Erythroblast (primary cell): ENCODE measurements at regions not wholly inside any gene's neighbourhood (a gene's known extent, or its start where the extent isn't known, plus 50 kb on each side); places are given as distances from the start of the nearest gene placed in this dataset.
A peak's percentile ranks its signal among the peaks of the same experiment; 100 is the strongest.
"Not testable (repeated sequence)": the region's sequence is repeated elsewhere in the genome, so short reads cannot be mapped to it uniquely, and the experiment has no call there.

Experiments
- DNase-seq, 2 experiments: peaks; one replicate each; lab custom pipeline; 2025; lab: John Stamatoyannopoulos, UW
- GATA1 ChIP-seq: IDR thresholded peaks from 2 replicates; pipeline ENCODE4 v1.6.1; 2011; ENCODE audit warnings: low read depth, mild to moderate bottlenecking, control low read depth, low read length, moderate library complexity
- POLR2A ChIP-seq: IDR thresholded peaks from 2 replicates; pipeline ENCODE4 v1.6.1; 2011; ENCODE audit warnings: mild to moderate bottlenecking, low read length

- TF ChIP-seq GATA1 (no peak), POLR2A (no peak)
- no peak for DNase-seq
Measured at GRCh38 chr5:174980952-174981351, 256.6 kb downstream of the MSX2 start.

GRCh38 chr5:174972291-174972690 lies 247.9 kb downstream of the MSX2 start:
- DNase-seq: no peak
- TF ChIP-seq POLR2A: no peak
- no peak for TF ChIP-seq GATA1

- no peak for DNase-seq
- no peak for TF ChIP-seq GATA1
- TF ChIP-seq POLR2A: no peak
Measured at GRCh38 chr5:174971210-174971609, 246.8 kb downstream of the MSX2 start.

- no peak for DNase-seq
- no peak for TF ChIP-seq POLR2A
- TF ChIP-seq GATA1: no peak
Measured at GRCh38 chr5:174970502-174970901, 246.1 kb downstream of the MSX2 start.

GRCh38 chr5:174953871-174954270 lies 229.5 kb downstream of the MSX2 start:
- TF ChIP-seq POLR2A (no peak), GATA1 (no peak)
- DNase-seq: no peak

GRCh38 chr5:174951151-174951780 lies 226.9 kb downstream of the MSX2 start:
- no peak for TF ChIP-seq POLR2A
- TF ChIP-seq GATA1: no peak
- peak; percentile 67 to 79 for DNase-seq

GRCh38 chr5:174947548-174947947 lies 223.2 kb downstream of the MSX2 start:
- no peak for TF ChIP-seq GATA1
- TF ChIP-seq POLR2A: no peak
- no peak for DNase-seq

- TF ChIP-seq POLR2A: no peak
- no peak for TF ChIP-seq GATA1
- no peak for DNase-seq
Measured at GRCh38 chr5:174945853-174946252, 221.5 kb downstream of the MSX2 start.

- TF ChIP-seq POLR2A: no peak
- TF ChIP-seq GATA1: no peak
- no peak for DNase-seq
Measured at GRCh38 chr5:174943785-174944184, 219.4 kb downstream of the MSX2 start.

- DNase-seq: not testable (repeated sequence)
Measured at GRCh38 chr5:174943002-174943401, 218.6 kb downstream of the MSX2 start.

GRCh38 chr5:174937201-174938123 lies 213.1 kb downstream of the MSX2 start:
- DNase-seq: no peak
- TF ChIP-seq GATA1: no peak
- no peak for TF ChIP-seq POLR2A

- peak; percentile 18 to 56 for DNase-seq
- no peak for TF ChIP-seq GATA1
- TF ChIP-seq POLR2A: no peak
Measured at GRCh38 chr5:174935854-174936474, 211.6 kb downstream of the MSX2 start.

GRCh38 chr5:174931033-174931432 lies 206.7 kb downstream of the MSX2 start:
- not testable (repeated sequence) for DNase-seq

- DNase-seq: no peak
- TF ChIP-seq GATA1: no peak
- TF ChIP-seq POLR2A: no peak
Measured at GRCh38 chr5:174925586-174925985, 201.2 kb downstream of the MSX2 start.
